HG03439 (cell line): ENCODE measurements at regions not wholly inside any gene's neighbourhood (a gene's known extent, or its start where the extent isn't known, plus 50 kb on each side); places are given as distances from the start of the nearest gene placed in this dataset.

Experiments used
- ATAC-seq: cut with Tn5 transposase; IDR thresholded peaks from one replicate; pipeline ENCODE4 v1.9.1; 2021; ENCODE audit warnings: mild to moderate bottlenecking, moderate library complexity; ENCODE audit not compliant: unreplicated experiment

- ATAC-seq: no peak
Measured at GRCh38 chr4:62917649-62918048, 1491.6 kb downstream of the TECRL start.

- ATAC-seq: no peak
Measured at GRCh38 chr4:62914758-62915157, 1494.5 kb downstream of the TECRL start.

GRCh38 chr4:62913065-62913464 lies 1496.2 kb downstream of the TECRL start:
- no peak for ATAC-seq

GRCh38 chr4:62912531-62912930 lies 1496.7 kb downstream of the TECRL start:
- no peak for ATAC-seq

- ATAC-seq: no peak
Measured at GRCh38 chr4:62909238-62909637, 1500.0 kb downstream of the TECRL start.

- no peak for ATAC-seq
Measured at GRCh38 chr4:62901101-62901500, 1508.1 kb downstream of the TECRL start.

GRCh38 chr4:62899646-62900364 lies 1509.4 kb downstream of the TECRL start:
- no peak for ATAC-seq

- no peak for ATAC-seq
Measured at GRCh38 chr4:62898115-62898514, 1511.1 kb downstream of the TECRL start.

- ATAC-seq: no peak
Measured at GRCh38 chr4:62896721-62897120, 1512.5 kb downstream of the TECRL start.

GRCh38 chr4:62881901-62882300 lies 1527.3 kb downstream of the TECRL start:
- no peak for ATAC-seq

- no peak for ATAC-seq
Measured at GRCh38 chr4:62881210-62881609, 1528.0 kb downstream of the TECRL start.

GRCh38 chr4:62872856-62873255 lies 1536.4 kb downstream of the TECRL start:
- ATAC-seq: no peak

- no peak for ATAC-seq
Measured at GRCh38 chr4:62871078-62871477, 1538.2 kb downstream of the TECRL start.

- no peak for ATAC-seq
Measured at GRCh38 chr4:62870451-62870850, 1538.8 kb downstream of the TECRL start.

- no peak for ATAC-seq
Measured at GRCh38 chr4:62865261-62865660, 1544.0 kb downstream of the TECRL start.

- ATAC-seq: no peak
Measured at GRCh38 chr4:62849696-62850095, 1559.6 kb downstream of the TECRL start.

GRCh38 chr4:62835631-62836030 lies 1573.6 kb downstream of the TECRL start:
- ATAC-seq: no peak

GRCh38 chr4:62822306-62822705 lies 1586.9 kb downstream of the TECRL start:
- no peak for ATAC-seq

GRCh38 chr4:62816566-62816965 lies 1592.7 kb downstream of the TECRL start:
- no peak for ATAC-seq

- ATAC-seq: no peak
Measured at GRCh38 chr4:62814510-62815047, 1594.7 kb downstream of the TECRL start.

GRCh38 chr4:62806816-62807215 lies 1602.4 kb downstream of the TECRL start:
- no peak for ATAC-seq

- ATAC-seq: no peak
Measured at GRCh38 chr4:62804075-62804474, 1603.9 kb downstream of the ADGRL3 start.

- ATAC-seq: no peak
Measured at GRCh38 chr4:62797221-62797620, 1597.1 kb downstream of the ADGRL3 start.
